ENCODE measurements at regions not wholly inside any gene's neighbourhood (a gene's known extent, or its start where the extent isn't known, plus 50 kb on each side); places are given as distances from the start of the nearest gene placed in this dataset.

- no peak for DNase-seq
- intact Hi-C loops (cut with DNase I): no loop called here
- H3K27ac ChIP-seq: no peak overlapping the region
- H3K4me1 ChIP-seq: no peaks in the 10 kb centered on the region
- H3K36me3 ChIP-seq: no peaks in the 10 kb centered on the region
- H3K27me3 ChIP-seq: peaks cover 25% of the 10 kb centered on the region
- no peak overlapping the region for H3K4me3 ChIP-seq
- TF ChIP-seq CTCF (IDR thresholded peaks at IDR 0.05): no peak
- H3K9me3 ChIP-seq: no peaks in the 10 kb centered on the region
- no peak for ATAC-seq
Observed at GRCh38 chr12:131533139-131533538, 177.8 kb upstream of the SFSWAP start.

DNA sequence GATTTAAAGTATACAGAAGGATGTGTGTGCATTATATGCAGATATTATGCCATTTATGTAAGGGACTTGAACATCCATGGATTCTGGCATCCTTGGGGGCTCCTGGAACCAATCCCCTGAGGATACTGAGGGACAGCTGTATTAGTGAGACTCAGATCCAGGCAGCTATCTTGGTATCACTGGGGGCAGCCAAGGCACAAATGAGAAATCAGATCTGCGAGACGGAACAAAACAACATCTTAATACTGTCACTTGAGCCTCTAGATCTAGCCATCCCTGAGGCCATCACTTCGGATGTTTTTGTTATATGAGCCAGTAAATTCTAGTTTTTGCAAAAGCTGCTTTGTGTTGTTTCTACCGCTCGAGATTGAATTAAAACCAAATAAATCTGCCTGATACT, 175.1 kb upstream of the SFSWAP start:
- no peak for TF ChIP-seq CTCF (IDR thresholded peaks at IDR 0.05)
- H3K4me1 ChIP-seq: no peaks in the 10 kb centered on the region
- DNase-seq: no peak
- H3K36me3 ChIP-seq: no peaks in the 10 kb centered on the region
- no peaks in the 10 kb centered on the region for H3K9me3 ChIP-seq
- H3K27me3 ChIP-seq: peaks cover 22% of the 10 kb centered on the region
- ATAC-seq: no peak
- H3K27ac ChIP-seq: no peak overlapping the region
- intact Hi-C loops (cut with DNase I): no loop called here
- no peak overlapping the region for H3K4me3 ChIP-seq

DNA sequence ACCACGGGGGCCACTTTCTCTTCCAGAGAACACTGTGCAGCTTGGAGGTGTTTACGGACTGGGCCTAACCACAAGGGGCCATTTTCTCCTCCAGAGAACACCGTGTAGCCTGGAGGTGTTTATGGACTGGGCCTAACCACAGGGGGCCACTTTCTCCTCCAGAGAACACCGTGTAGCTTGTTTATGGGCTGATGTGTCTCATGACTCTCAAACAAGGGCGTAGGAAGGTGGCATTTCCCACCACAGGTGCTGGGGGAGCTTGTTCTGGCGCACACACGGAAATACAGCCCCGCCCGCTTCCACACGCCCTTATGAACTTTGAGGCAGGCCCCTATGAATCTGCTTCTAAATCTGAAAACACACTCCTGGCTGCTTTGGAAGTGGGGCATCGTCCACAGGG, 174.6 kb upstream of the SFSWAP start:
- DNase-seq (no peak), ATAC-seq (no peak)
- no peak overlapping the region for H3K27ac ChIP-seq
- no peaks in the 10 kb centered on the region for H3K4me1 ChIP-seq
- H3K36me3 ChIP-seq: no peaks in the 10 kb centered on the region
- intact Hi-C loops (cut with DNase I): no loop called here
- peaks cover 16% of the 10 kb centered on the region for H3K27me3 ChIP-seq
- no peak overlapping the region for H3K4me3 ChIP-seq
- no peak for TF ChIP-seq CTCF (IDR thresholded peaks at IDR 0.05)
- H3K9me3 ChIP-seq: no peaks in the 10 kb centered on the region

GRCh38 chr12:131536766-131537165, 174.1 kb upstream of the SFSWAP start:
- intact Hi-C loops (cut with DNase I): no loop called here
- Histone ChIP-seq H3K27me3 (peaks cover 12% of the 10 kb centered on the region), H3K4me1 (no peaks in the 10 kb centered on the region), H3K9me3 (no peaks in the 10 kb centered on the region), H3K4me3 (no peak overlapping the region), H3K36me3 (no peaks in the 10 kb centered on the region), H3K27ac (no peak overlapping the region)
- ATAC-seq (no peak), DNase-seq (no peak)
- TF ChIP-seq CTCF (IDR thresholded peaks at IDR 0.05): no peak

GRCh38 chr12:131537267-131537958, 173.5 kb upstream of the SFSWAP start:
- Histone ChIP-seq H3K4me1 (no peaks in the 10 kb centered on the region), H3K27ac (no peak overlapping the region), H3K9me3 (no peaks in the 10 kb centered on the region), H3K36me3 (no peaks in the 10 kb centered on the region), H3K4me3 (no peak overlapping the region), H3K27me3 (peaks cover 10% of the 10 kb centered on the region)
- no peak for DNase-seq
- intact Hi-C loops (cut with DNase I): no loop called here
- ATAC-seq: no peak
- TF ChIP-seq CTCF (IDR thresholded peaks at IDR 0.05): no peak

GRCh38 chr12:131539381-131539780, 171.5 kb upstream of the SFSWAP start:
- Histone ChIP-seq H3K9me3 (no peaks in the 10 kb centered on the region), H3K27me3 (peaks cover 6% of the 10 kb centered on the region), H3K4me1 (no peaks in the 10 kb centered on the region), H3K4me3 (no peak overlapping the region), H3K27ac (no peak overlapping the region), H3K36me3 (no peaks in the 10 kb centered on the region)
- no peak for TF ChIP-seq CTCF (IDR thresholded peaks at IDR 0.05)
- no peak for ATAC-seq
- intact Hi-C loops (cut with DNase I): no loop called here
- no peak for DNase-seq
